Neural cell (in vitro differentiated cells): ENCODE measurements at regions not wholly inside any gene's neighbourhood (a gene's known extent, or its start where the extent isn't known, plus 50 kb on each side); places are given as distances from the start of the nearest gene placed in this dataset.

Source experiments
- H2AFZ ChIP-seq: fragments of 200-600, 300-800 bp; sonication (generic), shearing (Covaris generic); 2 replicates; pipeline ENCODE4 v1.6.0; 2014; ENCODE audit warnings: low read depth, mild to moderate bottlenecking, antibody characterized with exemption, low read length, moderate library complexity
- H3F3A ChIP-seq: fragments of 200-600 bp; shearing (Covaris generic); 2 replicates; pipeline ENCODE4 v1.6.1; 2016; ENCODE audit warnings: mild to moderate bottlenecking, moderate library complexity, mixed read lengths, antibody characterized with exemption, low read length; ENCODE audit not compliant: insufficient read depth, poor library complexity, severe bottlenecking
- H3K27ac ChIP-seq: fragments of 200-600, 300-800 bp; sonication (generic), shearing (Covaris generic); 2 replicates; pipeline ENCODE4 v1.5.1; 2014; ENCODE audit warnings: mild to moderate bottlenecking, low read length, moderate library complexity
- H3K27me3 ChIP-seq: fragments of 300-800, 200-600 bp; sonication (generic), shearing (Covaris generic); 2 replicates; pipeline ENCODE4 v1.6.0; 2014; ENCODE audit warnings: mild to moderate bottlenecking, low read depth, low read length, moderate library complexity; ENCODE audit not compliant: insufficient read depth
- H3K36me3 ChIP-seq: fragments of 300-800, 200-600 bp; sonication (generic), shearing (Covaris generic); 2 replicates; pipeline ENCODE4 v1.5.1; 2014; ENCODE audit warnings: mild to moderate bottlenecking, antibody characterized with exemption, low read length, moderate library complexity; ENCODE audit not compliant: insufficient read depth
- H3K4me2 ChIP-seq: fragments of 300-800, 200-600 bp; sonication (generic), shearing (Covaris generic); 2 replicates; pipeline ENCODE4 v1.6.0; 2014; ENCODE audit warnings: mild to moderate bottlenecking, low read length
- H3K4me3 ChIP-seq: fragments of 300-800, 200-600 bp; sonication (generic), shearing (Covaris generic); 2 replicates; pipeline ENCODE4 v1.5.1; 2014; ENCODE audit warnings: mild to moderate bottlenecking, low read length, moderate library complexity
- H3K79me2 ChIP-seq: fragments of 200-600 bp; shearing (Covaris generic); replicated peaks from 2 replicates; pipeline ENCODE4 v1.6.0; 2014; ENCODE audit warnings: mild to moderate bottlenecking, low read length, moderate library complexity; ENCODE audit not compliant: insufficient read depth
- H3K9ac ChIP-seq: fragments of 300-800, 200-600 bp; sonication (generic), shearing (Covaris generic); 2 replicates; pipeline ENCODE4 v1.6.1; 2016; ENCODE audit warnings: mild to moderate bottlenecking, low read length, mixed read lengths
- H3K9me2 ChIP-seq: fragments of 200-600 bp; shearing (Covaris generic); 2 replicates; pipeline ENCODE4 v1.6.1; 2016; ENCODE audit warnings: mild to moderate bottlenecking, low read length, mixed read lengths; ENCODE audit not compliant: insufficient read depth
- H3K9me3 ChIP-seq: fragments of 200-600, 300-800 bp; sonication (generic), shearing (Covaris generic); 2 replicates; pipeline ENCODE4 v1.6.1; 2016; ENCODE audit warnings: mild to moderate bottlenecking, mixed run types, low read length, moderate library complexity, mixed read lengths
- H4K20me1 ChIP-seq: fragments of 200-600 bp; shearing (Covaris generic); 2 replicates; pipeline ENCODE4 v1.6.1; 2016; ENCODE audit warnings: mild to moderate bottlenecking, mixed run types; ENCODE audit not compliant: insufficient read depth
- CTCF ChIP-seq: fragments of 450-650 bp; IDR thresholded peaks from 2 replicates; pipeline ENCODE4 v1.5.1; 2014; ENCODE audit warnings: antibody characterized with exemption, mild to moderate bottlenecking, moderate library complexity; ENCODE audit not compliant: poor library complexity, severe bottlenecking
- EP300 ChIP-seq: fragments of 450-650 bp; conservative IDR thresholded peaks from 2 replicates; pipeline ENCODE4 v1.6.1; 2014; ENCODE audit warnings: antibody characterized with exemption, mild to moderate bottlenecking, moderate library complexity; ENCODE audit not compliant: poor library complexity, severe bottlenecking
- EZH2 ChIP-seq: fragments of 200-600, 300-800 bp; shearing (Covaris generic), sonication (generic); IDR thresholded peaks from 2 replicates; pipeline ENCODE4 v1.6.1; 2014; ENCODE audit warnings: antibody characterized with exemption, low read length, borderline replicate concordance, mild to moderate bottlenecking; ENCODE audit not compliant: insufficient read depth, poor library complexity, severe bottlenecking
- MXI1 ChIP-seq: fragments of 450-650 bp; conservative IDR thresholded peaks from 2 replicates; pipeline ENCODE4 v1.6.1; 2014; ENCODE audit warnings: antibody characterized with exemption, mild to moderate bottlenecking; ENCODE audit not compliant: poor library complexity, severe bottlenecking
- POLR2AphosphoS5 ChIP-seq: IDR thresholded peaks from 2 replicates; pipeline ENCODE4 v1.6.1; 2012
- RAD21 ChIP-seq: fragments of 450-650 bp; conservative IDR thresholded peaks from 2 replicates; pipeline ENCODE4 v1.6.1; 2014; ENCODE audit warnings: antibody characterized with exemption, mild to moderate bottlenecking, moderate library complexity
- REST ChIP-seq: IDR thresholded peaks from 2 replicates; pipeline ENCODE4 v1.6.1; 2012; ENCODE audit warnings: borderline replicate concordance
- SMC3 ChIP-seq: fragments of 450-650 bp; conservative IDR thresholded peaks from 2 replicates; pipeline ENCODE4 v1.6.1; 2014; ENCODE audit warnings: antibody characterized with exemption, mild to moderate bottlenecking, moderate library complexity; ENCODE audit not compliant: poor library complexity
- TAF1 ChIP-seq: IDR thresholded peaks from 2 replicates; pipeline ENCODE4 v1.6.1; 2012; ENCODE audit warnings: low read depth

- Histone ChIP-seq H3F3A (no peaks in the 10 kb centered on the region), H3K9me2 (no peaks in the 10 kb centered on the region), H3K4me3 (no peak overlapping the region), H3K36me3 (no peaks in the 10 kb centered on the region), H4K20me1 (no peaks in the 10 kb centered on the region), H3K4me2 (no peak overlapping the region), H3K9ac (no peak overlapping the region), H2AFZ (no peak overlapping the region), H3K27me3 (no peaks in the 10 kb centered on the region), H3K9me3 (no peaks in the 10 kb centered on the region), H3K27ac (no peak overlapping the region), H3K79me2 (no peaks in the 10 kb centered on the region)
- no peak for TF ChIP-seq TAF1
Observed at GRCh38 chr5:66538531-66538930, 57.7 kb upstream of the MAST4 start.

- H3K27ac ChIP-seq = no peak overlapping the region
- H3K9me2 ChIP-seq = no peaks in the 10 kb centered on the region
- TF ChIP-seq MXI1 = no peak
- no peak for TF ChIP-seq SMC3
- no peak for TF ChIP-seq TAF1
- no peak for TF ChIP-seq CTCF
- TF ChIP-seq POLR2AphosphoS5 = no peak
- no peak for TF ChIP-seq EP300
- no peak for TF ChIP-seq RAD21
- TF ChIP-seq EZH2 = no peak
- TF ChIP-seq REST = no peak
Observed at GRCh38 chr5:66540078-66540477, 56.1 kb upstream of the MAST4 start.

GRCh38 chr5:66542711-66543110 is 53.5 kb upstream of the MAST4 start:
- Histone ChIP-seq H3K9ac (no peak overlapping the region), H3F3A (no peaks in the 10 kb centered on the region), H3K79me2 (no peaks in the 10 kb centered on the region), H3K27ac (no peak overlapping the region), H3K9me3 (no peaks in the 10 kb centered on the region), H3K27me3 (no peaks in the 10 kb centered on the region), H3K9me2 (no peaks in the 10 kb centered on the region), H3K4me3 (no peak overlapping the region), H2AFZ (no peak overlapping the region), H3K36me3 (no peaks in the 10 kb centered on the region), H3K4me2 (no peak overlapping the region), H4K20me1 (no peaks in the 10 kb centered on the region)
- no peak for TF ChIP-seq TAF1
- no peak for TF ChIP-seq MXI1
- TF ChIP-seq SMC3 = no peak

More at GRCh38 chr5:66540078-66540477, 56.1 kb upstream of the MAST4 start:
- Histone ChIP-seq H3K36me3 (no peaks in the 10 kb centered on the region), H3K9me3 (no peaks in the 10 kb centered on the region), H3K9ac (no peak overlapping the region), H2AFZ (no peak overlapping the region), H4K20me1 (no peaks in the 10 kb centered on the region), H3K4me3 (no peak overlapping the region), H3F3A (no peaks in the 10 kb centered on the region), H3K27me3 (no peaks in the 10 kb centered on the region), H3K4me2 (no peak overlapping the region), H3K79me2 (no peaks in the 10 kb centered on the region)
